SU-DHL-6 (cell line): ENCODE measurements at regions not wholly inside any gene's neighbourhood (a gene's known extent, or its start where the extent isn't known, plus 50 kb on each side); places are given as distances from the start of the nearest gene placed in this dataset.

Source experiments
- CTCF ChIP-seq: fragments of 200-600 bp; sonication (generic); IDR thresholded peaks from one replicate; pipeline ENCODE4 v1.5.1; 2017; ENCODE audit warnings: antibody characterized with exemption, mild to moderate bottlenecking, low read length, moderate library complexity; ENCODE audit not compliant: insufficient read depth, poor library complexity, severe bottlenecking
- EZH2phosphoT487 ChIP-seq: fragments of 200-600 bp; sonication (generic), shearing (Covaris generic); conservative IDR thresholded peaks from 2 replicates; pipeline ENCODE4 v1.6.1; 2018; ENCODE audit warnings: mild to moderate bottlenecking, antibody characterized with exemption, low read length, moderate library complexity, mixed read lengths

GRCh38 chrX:16464369-16464768 lies 185.6 kb upstream of the S100G start:
- TF ChIP-seq CTCF (no peak), EZH2phosphoT487 (no peak)
